CD14-positive monocyte (primary cell): ENCODE measurements at regions not wholly inside any gene's neighbourhood (a gene's known extent, or its start where the extent isn't known, plus 50 kb on each side); places are given as distances from the start of the nearest gene placed in this dataset.

ENCODE experiments used
- DNase-seq, 3 donors: peaks; one replicate each; pipeline ENCODE4 v3.0.0-alpha.2; 2011 to 2022
- H2AFZ ChIP-seq: 2 replicates; pipeline ENCODE4 v1.6.0; 2012; ENCODE audit warnings: mild to moderate bottlenecking, low read depth, low read length, inconsistent platforms; ENCODE audit not compliant: insufficient read depth, poor library complexity, severe bottlenecking
- H3K27ac ChIP-seq, 2 donors: 1 replicate in 1 of 2; 2 replicates in 1 of 2; pipeline ENCODE4 v1.5.1; 2012 to 2013; ENCODE audit warnings: low read length in 2 of 2, control low read depth in 1 of 2, inconsistent platforms in 1 of 2, low read depth in 1 of 2, mild to moderate bottlenecking in 1 of 2
- H3K27me3 ChIP-seq, 2 donors: one replicate each; pipeline versions ENCODE4 v1.6.0 to v1.6.1; 2011 to 2013; ENCODE audit warnings: low read length in 2 of 2; ENCODE audit not compliant: control insufficient read depth in 2 of 2, insufficient read depth in 2 of 2
- H3K36me3 ChIP-seq, 2 donors: replicated peaks in 1 of 2; 1 replicate in 1 of 2; 2 replicates in 1 of 2; pipeline versions ENCODE4 v1.5.1 to v1.6.1; 2012 to 2013; ENCODE audit warnings: low read length in 2 of 2, control low read depth in 1 of 2, inconsistent platforms in 1 of 2, mild to moderate bottlenecking in 1 of 2; ENCODE audit not compliant: insufficient read depth in 2 of 2, control insufficient read depth in 1 of 2
- H3K4me1 ChIP-seq, 2 donors: 1 replicate in 1 of 2; 2 replicates in 1 of 2; pipeline versions ENCODE4 v1.5.1 to v1.6.1; 2012 to 2013; ENCODE audit warnings: low read length in 2 of 2, control low read depth in 1 of 2, inconsistent platforms in 1 of 2, mild to moderate bottlenecking in 1 of 2, moderate library complexity in 1 of 2; ENCODE audit not compliant: insufficient read depth in 2 of 2, control insufficient read depth in 1 of 2
- H3K4me2 ChIP-seq: replicated peaks from 2 replicates; pipeline ENCODE3; 2012; ENCODE audit warnings: low read length, moderate library complexity, mild to moderate bottlenecking; ENCODE audit not compliant: poor library complexity, severe bottlenecking; ENCODE audit errors: extremely low read depth
- H3K4me3 ChIP-seq, 3 experiments: fragments of 200-600 bp in 1 of 3; sonication (generic) in 1 of 3; replicated peaks in 1 of 3; 1 replicate in 2 of 3; 2 replicates in 1 of 3; pipeline ENCODE4 v1.5.1; 2011 to 2013; ENCODE audit warnings: low read length in 3 of 3, mild to moderate bottlenecking in 3 of 3, control low read depth in 2 of 3, low read depth in 2 of 3, inconsistent platforms in 1 of 3, moderate library complexity in 1 of 3
- H3K79me2 ChIP-seq: 2 replicates; pipeline ENCODE4 v1.6.0; 2012; ENCODE audit warnings: mild to moderate bottlenecking, control low read depth, inconsistent platforms, low read length, moderate library complexity; ENCODE audit not compliant: insufficient read depth
- H3K9ac ChIP-seq: 2 replicates; pipeline ENCODE4 v1.6.0; 2017; ENCODE audit warnings: low read length, mild to moderate bottlenecking; ENCODE audit not compliant: insufficient read depth, poor library complexity, severe bottlenecking
- H3K9me3 ChIP-seq, 2 donors: replicated peaks in 1 of 2; 1 replicate in 1 of 2; 2 replicates in 1 of 2; pipeline versions ENCODE4 v1.5.1 to v1.6.1; 2012 to 2013; ENCODE audit warnings: low read length in 2 of 2, control low read depth in 1 of 2; ENCODE audit not compliant: control insufficient read depth in 1 of 2, insufficient read depth in 1 of 2
- H4K20me1 ChIP-seq: 2 replicates; pipeline ENCODE4 v1.6.0; 2012; ENCODE audit warnings: mild to moderate bottlenecking, low read length, control low read depth, moderate library complexity; ENCODE audit not compliant: insufficient read depth
- H3K27ac Mint-ChIP-seq, 7 donors: one replicate each; pipeline ENCODE4 v1.8.0; 2020; ENCODE audit warnings: mild to moderate bottlenecking in 7 of 7, mixed read lengths in 7 of 7, moderate library complexity in 6 of 7, inconsistent platforms in 2 of 7
- H3K27me3 Mint-ChIP-seq, 3 donors: one replicate each; pipeline ENCODE4 v1.8.0; 2021 to 2022; ENCODE audit warnings: low read depth in 3 of 3, mild to moderate bottlenecking in 3 of 3, mixed read lengths in 3 of 3, moderate library complexity in 3 of 3, inconsistent platforms in 1 of 3
- H3K36me3 Mint-ChIP-seq, 2 donors: one replicate each; pipeline ENCODE4 v1.8.0; 2020; ENCODE audit warnings: mixed read lengths in 2 of 2, inconsistent platforms in 1 of 2, mild to moderate bottlenecking in 1 of 2
- H3K4me1 Mint-ChIP-seq: one replicate; pipeline ENCODE4 v1.8.0; 2020; ENCODE audit warnings: mild to moderate bottlenecking, mixed read lengths
- H3K4me3 Mint-ChIP-seq, 2 donors: one replicate each; pipeline ENCODE4 v1.8.0; 2020; ENCODE audit warnings: mild to moderate bottlenecking in 2 of 2, mixed read lengths in 2 of 2, moderate library complexity in 1 of 2
- H3K9me3 Mint-ChIP-seq, 7 donors: one replicate each; pipeline ENCODE4 v1.8.0; 2020 to 2022; ENCODE audit warnings: mixed read lengths in 7 of 7, mild to moderate bottlenecking in 6 of 7, moderate library complexity in 6 of 7, inconsistent platforms in 2 of 7
- WGBS: methylation state at CpG from one replicate; pipeline ENCODE4 v1.1.5; 2013; ENCODE audit warnings: missing lambda C conversion rate; ENCODE audit not compliant: insufficient coverage; 5-methylcytosine and 5-hydroxymethylcytosine counted together
- intact Hi-C, 2 donors: fragments of 100-400 bp; cut with micrococcal nuclease; formaldehyde crosslinking; loops; one replicate each; pipeline versions ENCODE4 v1.15.0 to v1.15.1; 2023
- TF ChIP-seq, protein P1 (sequence below): fragments of 200-600 bp; IDR thresholded peaks from one replicate; pipeline ENCODE4 v1.8.0; 2022; ENCODE audit warnings: antibody characterized with exemption, mild to moderate bottlenecking

- intact Hi-C loops, result no loop called here
- Histone ChIP-seq H3K4me1 (no peaks in the 10 kb centered on the region), H4K20me1 (no peaks in the 10 kb centered on the region), H3K4me2 (no peak overlapping the region), H2AFZ (no peak overlapping the region), H3K4me3 (no peak overlapping the region), H3K27ac (no peak overlapping the region), H3K9ac (no peak overlapping the region), H3K36me3 (no peaks in the 10 kb centered on the region), H3K79me2 (no peaks in the 10 kb centered on the region), H3K9me3 (peaks cover 0 to 4% of the 10 kb centered on the region in 2 donors), H3K27me3 (no peaks in the 10 kb centered on the region)
- TF ChIP-seq, protein P1, sequence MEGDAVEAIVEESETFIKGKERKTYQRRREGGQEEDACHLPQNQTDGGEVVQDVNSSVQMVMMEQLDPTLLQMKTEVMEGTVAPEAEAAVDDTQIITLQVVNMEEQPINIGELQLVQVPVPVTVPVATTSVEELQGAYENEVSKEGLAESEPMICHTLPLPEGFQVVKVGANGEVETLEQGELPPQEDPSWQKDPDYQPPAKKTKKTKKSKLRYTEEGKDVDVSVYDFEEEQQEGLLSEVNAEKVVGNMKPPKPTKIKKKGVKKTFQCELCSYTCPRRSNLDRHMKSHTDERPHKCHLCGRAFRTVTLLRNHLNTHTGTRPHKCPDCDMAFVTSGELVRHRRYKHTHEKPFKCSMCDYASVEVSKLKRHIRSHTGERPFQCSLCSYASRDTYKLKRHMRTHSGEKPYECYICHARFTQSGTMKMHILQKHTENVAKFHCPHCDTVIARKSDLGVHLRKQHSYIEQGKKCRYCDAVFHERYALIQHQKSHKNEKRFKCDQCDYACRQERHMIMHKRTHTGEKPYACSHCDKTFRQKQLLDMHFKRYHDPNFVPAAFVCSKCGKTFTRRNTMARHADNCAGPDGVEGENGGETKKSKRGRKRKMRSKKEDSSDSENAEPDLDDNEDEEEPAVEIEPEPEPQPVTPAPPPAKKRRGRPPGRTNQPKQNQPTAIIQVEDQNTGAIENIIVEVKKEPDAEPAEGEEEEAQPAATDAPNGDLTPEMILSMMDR, result peak; percentile 52
- Mint-ChIP-seq H3K9me3 (peaks cover 2 to 12% (median 5%) of the 10 kb centered on the region in 7 donors), H3K27ac (no peak overlapping the region), H3K27me3 (no peaks in the 10 kb centered on the region), H3K36me3 (no peaks in the 10 kb centered on the region), H3K4me3 (no peak overlapping the region), H3K4me1 (no peaks in the 10 kb centered on the region)
- WGBS, result no CpG with 5 or more reads among the region's 6 CpGs
- no peak for DNase-seq
Observed at GRCh38 chr16:6335072-6335471, 997.6 kb upstream of the RBFOX1 start.

GRCh38 chr16:6331770-6332169, 1000.9 kb upstream of the RBFOX1 start:
- Histone ChIP-seq H3K36me3 (no peaks in the 10 kb centered on the region), H3K4me2 (no peak overlapping the region), H3K79me2 (no peaks in the 10 kb centered on the region), H4K20me1 (no peaks in the 10 kb centered on the region), H3K9ac (no peak overlapping the region), H3K9me3 (peaks cover 0 to 4% of the 10 kb centered on the region in 2 donors), H3K4me3 (no peak overlapping the region), H2AFZ (no peak overlapping the region), H3K4me1 (no peaks in the 10 kb centered on the region), H3K27ac (no peak overlapping the region), H3K27me3 (no peaks in the 10 kb centered on the region)
- no peaks in the 10 kb centered on the region for H3K36me3 Mint-ChIP-seq
- H3K9me3 Mint-ChIP-seq, result peaks cover 0 to 9% (median 4%) of the 10 kb centered on the region in 7 donors
- 18% methylated on average over 3 of the region's 3 CpGs for WGBS
- TF ChIP-seq, protein P1, result no peak
- no peak overlapping the region for H3K27ac Mint-ChIP-seq
- DNase-seq, result no peak
- no peak overlapping the region for H3K4me3 Mint-ChIP-seq
- H3K27me3 Mint-ChIP-seq, result no peaks in the 10 kb centered on the region
- intact Hi-C loops, result no loop called here
- H3K4me1 Mint-ChIP-seq, result no peaks in the 10 kb centered on the region
